Tongue (tissue), 2 donors: ENCODE measurements at regions not wholly inside any gene's neighbourhood (a gene's known extent, or its start where the extent isn't known, plus 50 kb on each side); places are given as distances from the start of the nearest gene placed in this dataset. TPM values are rescaled to one million over a fixed set of nuclear protein-coding genes. Genes with fewer than 3 reads are reported as not detected.
"Not testable (repeated sequence)": the region's sequence is repeated elsewhere in the genome, so short reads cannot be mapped to it uniquely, and the experiment has no call there.

Source experiments
- DNase-seq: peaks from one replicate; pipeline ENCODE4 v3.0.0-alpha.2; 2015
- small RNA-seq: library from RNA; depleted of rRNA; stranded (forward); fragments of <200 nt; gene quantifications from one replicate; pipeline ENCODE3, GENCODE V24; 2014; ENCODE audit warnings: low replicate concordance

GRCh38 chr1:120665250-120665577 lies 58.5 kb upstream of the NBPF26 start:
- not testable (repeated sequence) for DNase-seq

- DNase-seq = not testable (repeated sequence)
These were observed 55.6 kb upstream of the NBPF26 start for GRCh38 chr1:120668187-120668586.

Small RNA genes lying in the stretch of these regions (small RNA-seq; reads per million reads assigned to genes)
- gene RF00004 = not detected
